C4-2B (cell line): ENCODE measurements at regions not wholly inside any gene's neighbourhood (a gene's known extent, or its start where the extent isn't known, plus 50 kb on each side); places are given as distances from the start of the nearest gene placed in this dataset.

ENCODE experiments used
- H3K27ac ChIP-seq: fragments of 450-650 bp; 2 replicates; pipeline ENCODE4 v1.5.1; 2017
- ZFX ChIP-seq: fragments of 450-650 bp; IDR thresholded peaks from 2 replicates; pipeline ENCODE4 v1.6.1; 2017
- TF ChIP-seq, protein P1 (sequence below): fragments of 450-650 bp; conservative IDR thresholded peaks from 2 replicates; pipeline ENCODE4 v1.5.1; 2017; ENCODE audit warnings: mild to moderate bottlenecking

DNA sequence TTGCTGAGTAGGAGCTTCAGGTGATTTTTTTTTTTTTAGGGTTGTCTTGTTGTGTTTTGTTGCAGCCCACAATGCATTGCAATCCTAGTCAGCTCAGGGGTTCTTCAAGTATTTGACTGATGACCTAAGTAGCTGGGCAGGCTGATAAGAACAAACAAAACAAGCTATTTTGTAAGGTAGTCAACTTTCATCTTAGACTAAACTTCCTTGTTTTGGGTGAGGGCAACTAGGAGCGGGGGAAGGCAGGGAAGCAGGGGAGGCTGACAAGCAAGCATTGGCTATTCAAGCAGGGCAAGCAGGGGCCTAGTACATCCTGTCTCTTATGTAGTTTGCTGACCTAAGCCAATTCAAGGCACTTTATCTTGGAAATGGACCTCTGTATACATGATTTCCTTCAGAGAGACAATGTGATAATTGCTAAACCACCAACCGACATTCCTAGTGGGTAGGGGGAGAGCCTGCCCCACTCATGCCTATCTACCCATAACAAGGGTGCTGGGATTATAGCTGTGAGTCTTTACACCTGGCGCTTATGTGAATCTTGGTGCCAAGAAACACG is 163.3 kb upstream of the PRKCQ start:
- TF ChIP-seq ZFX, result no peak
- TF ChIP-seq, protein P1, sequence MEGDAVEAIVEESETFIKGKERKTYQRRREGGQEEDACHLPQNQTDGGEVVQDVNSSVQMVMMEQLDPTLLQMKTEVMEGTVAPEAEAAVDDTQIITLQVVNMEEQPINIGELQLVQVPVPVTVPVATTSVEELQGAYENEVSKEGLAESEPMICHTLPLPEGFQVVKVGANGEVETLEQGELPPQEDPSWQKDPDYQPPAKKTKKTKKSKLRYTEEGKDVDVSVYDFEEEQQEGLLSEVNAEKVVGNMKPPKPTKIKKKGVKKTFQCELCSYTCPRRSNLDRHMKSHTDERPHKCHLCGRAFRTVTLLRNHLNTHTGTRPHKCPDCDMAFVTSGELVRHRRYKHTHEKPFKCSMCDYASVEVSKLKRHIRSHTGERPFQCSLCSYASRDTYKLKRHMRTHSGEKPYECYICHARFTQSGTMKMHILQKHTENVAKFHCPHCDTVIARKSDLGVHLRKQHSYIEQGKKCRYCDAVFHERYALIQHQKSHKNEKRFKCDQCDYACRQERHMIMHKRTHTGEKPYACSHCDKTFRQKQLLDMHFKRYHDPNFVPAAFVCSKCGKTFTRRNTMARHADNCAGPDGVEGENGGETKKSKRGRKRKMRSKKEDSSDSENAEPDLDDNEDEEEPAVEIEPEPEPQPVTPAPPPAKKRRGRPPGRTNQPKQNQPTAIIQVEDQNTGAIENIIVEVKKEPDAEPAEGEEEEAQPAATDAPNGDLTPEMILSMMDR, result no peak
- no peak overlapping the region for H3K27ac ChIP-seq

- TF ChIP-seq, protein P1, result no peak
- no peak for TF ChIP-seq ZFX
- H3K27ac ChIP-seq, result no peak overlapping the region
Measured at GRCh38 chr10:6741541-6741941, 161.5 kb upstream of the PRKCQ start.

GRCh38 chr10:6739530-6740174 is 159.6 kb upstream of the PRKCQ start:
- TF ChIP-seq, protein P1, result no peak
- no peak for TF ChIP-seq ZFX
- H3K27ac ChIP-seq, result no peak overlapping the region

DNA sequence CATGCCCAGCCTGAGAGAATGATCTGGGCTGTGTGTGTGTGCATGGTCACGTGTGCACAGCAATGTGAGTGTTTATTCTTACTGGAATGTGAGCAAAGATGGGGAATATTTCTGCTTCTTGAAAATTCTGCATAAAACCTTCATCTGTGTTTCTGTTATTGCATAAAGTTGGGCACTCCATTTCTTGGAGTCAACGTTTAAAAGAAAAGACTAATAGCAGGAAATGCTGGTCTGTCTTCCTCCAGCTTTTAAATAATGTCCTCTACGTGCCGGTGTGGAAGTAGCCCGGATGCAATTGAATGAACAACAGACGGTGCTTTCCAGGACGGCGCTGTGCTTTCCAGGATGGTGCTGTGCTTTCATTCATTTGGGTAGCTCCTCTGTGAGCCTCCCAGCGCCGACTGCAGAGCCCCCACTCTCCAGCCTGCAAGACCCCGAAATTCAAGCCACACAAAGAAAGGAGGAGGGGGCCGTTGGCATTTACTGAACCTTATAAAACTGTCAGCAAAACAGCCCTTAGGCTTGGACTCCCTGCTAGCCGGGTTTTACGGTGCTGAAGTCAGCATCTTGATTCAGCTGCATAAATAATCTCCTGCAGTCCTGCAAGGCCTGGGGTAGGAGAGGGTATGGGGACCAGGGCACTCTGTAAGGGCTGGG is 158.2 kb upstream of the PRKCQ start:
- no peak overlapping the region for H3K27ac ChIP-seq
- TF ChIP-seq, protein P1, result no peak
- no peak for TF ChIP-seq ZFX

GRCh38 chr10:6737758-6738111 is 157.7 kb upstream of the PRKCQ start:
- H3K27ac ChIP-seq, result no peak overlapping the region
- TF ChIP-seq ZFX, result no peak
- TF ChIP-seq, protein P1, result no peak

- TF ChIP-seq, protein P1, result no peak
- no peak for TF ChIP-seq ZFX
- peak overlapping the region; percentile 7; the same call in 1 of the 2 replicates for H3K27ac ChIP-seq
Measured at GRCh38 chr10:6737080-6737641, 157.1 kb upstream of the PRKCQ start.

DNA sequence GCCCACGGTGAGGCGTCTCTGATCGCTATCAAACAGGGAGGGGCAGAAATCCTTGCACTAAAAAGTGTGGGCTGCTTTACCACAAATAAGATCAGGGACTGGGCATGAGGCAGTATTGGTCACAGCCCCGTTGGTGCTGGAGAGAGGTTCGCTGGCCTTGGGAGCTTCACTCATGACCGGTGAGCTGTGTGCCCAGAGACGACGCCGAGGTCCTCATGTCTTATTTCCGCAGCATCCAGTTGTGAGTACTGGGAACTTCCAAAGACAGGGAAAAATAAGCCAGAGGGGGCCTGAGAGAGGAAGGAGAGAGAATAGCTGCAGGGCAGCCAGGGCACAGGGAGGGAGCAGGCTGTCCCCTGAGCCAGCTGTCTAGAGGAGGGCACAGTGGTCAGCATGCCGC is 154.2 kb upstream of the PRKCQ start:
- TF ChIP-seq, protein P1, result no peak
- no peak for TF ChIP-seq ZFX
- no peak overlapping the region for H3K27ac ChIP-seq
